HepG2 (cell line): ENCODE measurements at regions not wholly inside any gene's neighbourhood (a gene's known extent, or its start where the extent isn't known, plus 50 kb on each side); places are given as distances from the start of the nearest gene placed in this dataset.

ENCODE experiments used
- ATAC-seq: fragments of 200-7000 bp; cut with Tn5 transposase; 3 replicates; pipeline ENCODE4 v1.9.1; 2020; ENCODE audit warnings: mild to moderate bottlenecking, moderate library complexity
- BruUV-seq: library from RNA; stranded (reverse); fragments of 400-500 nt; replicated peaks from 2 replicates; lab custom pipeline; 2021; lab: Mats Ljungman, UMichigan
- CTCF ChIA-PET: fragments of 300-600 bp; formaldehyde crosslinking; extraction: SDS; loops from one replicate; lab custom pipeline; 2021; ENCODE audit warnings: low total read pairs, inconsistent platforms, low intra/inter-chr PET ratio; lab: Yijun Ruan, JAX
- POLR2A ChIA-PET: fragments of 350-600 bp; sonication (Branson Sonifier 250); formaldehyde crosslinking; loops from one replicate; lab custom pipeline; 2020; ENCODE audit warnings: antibody characterized with exemption, inconsistent platforms; lab: Yijun Ruan, JAX
- DNase-seq: peaks from one replicate; pipeline ENCODE4 v3.0.0-alpha.2; 2015; ENCODE audit warnings: low spot score
- FAIRE-seq: peaks from 3 replicates; lab custom pipeline; 2011; peaks lifted over from hg19 to GRCh38; lab: Jason Lieb, UNC
- H2AFZ ChIP-seq: one replicate; pipeline ENCODE4 v1.6.1; 2011; ENCODE audit warnings: low read length, inconsistent platforms
- H3K27ac ChIP-seq: fragments of 300-600 bp; 3 replicates; pipeline ENCODE4 v1.8.0; 2011; ENCODE audit warnings: mixed run types, mild to moderate bottlenecking, mixed read lengths, low read length, inconsistent platforms; ENCODE audit not compliant: insufficient read depth; ENCODE audit errors: extremely low read length
- H3K27me3 ChIP-seq, 2 experiments: fragments of 200-600 bp in 1 of 2; 2 replicates in 1 of 2; 3 replicates in 1 of 2; pipeline versions ENCODE4 v1.6.0 to v1.8.0; 2011; ENCODE audit warnings: low read length in 2 of 2, mild to moderate bottlenecking in 2 of 2, moderate library complexity in 2 of 2, inconsistent platforms in 1 of 2; ENCODE audit not compliant: insufficient read depth in 2 of 2, control insufficient read depth in 1 of 2
- H3K36me3 ChIP-seq, 2 experiments: fragments of 200-600 bp in 1 of 2; replicated peaks in 1 of 2; 2 replicates in 1 of 2; 3 replicates in 1 of 2; pipeline versions ENCODE4 v1.5.1 to v1.8.0; 2011; ENCODE audit warnings: low read length in 2 of 2, inconsistent platforms in 1 of 2; ENCODE audit not compliant: insufficient read depth in 2 of 2, control insufficient read depth in 1 of 2
- H3K4me1 ChIP-seq: 2 replicates; pipeline ENCODE4 v1.5.1; 2012; ENCODE audit warnings: low read length, inconsistent platforms; ENCODE audit not compliant: insufficient read depth
- H3K4me2 ChIP-seq: 2 replicates; pipeline ENCODE4 v1.6.0; 2011; ENCODE audit warnings: low read depth, low read length, inconsistent platforms
- H3K4me3 ChIP-seq, 3 experiments: fragments of 200-600 bp in 1 of 3; sonication (generic), shearing (Covaris generic) in 1 of 3; replicated peaks in 1 of 3; 2 replicates each; pipeline ENCODE4 v1.5.1; 2011 to 2016; ENCODE audit warnings: low read length in 3 of 3, inconsistent platforms in 2 of 3, low read depth in 2 of 3, mild to moderate bottlenecking in 2 of 3, control low read depth in 1 of 3, mixed read lengths in 1 of 3; ENCODE audit not compliant: insufficient read depth in 1 of 3
- H3K79me2 ChIP-seq: one replicate; pipeline ENCODE4 v1.6.1; 2011; ENCODE audit warnings: low read length, inconsistent platforms; ENCODE audit not compliant: insufficient read depth
- H3K9ac ChIP-seq: 2 replicates; pipeline ENCODE4 v1.6.0; 2011; ENCODE audit warnings: mild to moderate bottlenecking, low read depth, low read length, inconsistent platforms; ENCODE audit not compliant: insufficient read depth
- H3K9me3 ChIP-seq: 2 replicates; pipeline ENCODE4 v1.5.1; 2012; ENCODE audit warnings: mild to moderate bottlenecking, low read length
- H4K20me1 ChIP-seq: 2 replicates; pipeline ENCODE4 v1.6.0; 2011; ENCODE audit warnings: inconsistent platforms, mild to moderate bottlenecking, low read length, moderate library complexity; ENCODE audit not compliant: insufficient read depth
- ARNT ChIP-seq: fragments of 450-650 bp; IDR thresholded peaks from 2 replicates; pipeline ENCODE4 v1.6.1; 2017
- BCL6 ChIP-seq: IDR thresholded peaks from 2 replicates; pipeline ENCODE4 v1.6.1; 2016; ENCODE audit warnings: missing genetic modification reagents, missing compliant biosample characterization
- ELF3 ChIP-seq: IDR thresholded peaks from 2 replicates; pipeline ENCODE4 v1.6.1; 2016; ENCODE audit warnings: missing genetic modification reagents, missing compliant biosample characterization
- GPN1 ChIP-seq: sonication (generic); formaldehyde crosslinking; IDR thresholded peaks from 2 replicates; pipeline ENCODE4 v1.5.1; 2020; ENCODE audit warnings: missing genetic modification reagents, borderline replicate concordance
- IRF2 ChIP-seq: IDR thresholded peaks from 2 replicates; pipeline ENCODE4 v1.6.1; 2018; ENCODE audit warnings: missing genetic modification reagents, missing compliant biosample characterization
- MNT ChIP-seq: fragments of 450-650 bp; IDR thresholded peaks from 2 replicates; pipeline ENCODE4 v1.6.1; 2016
- MYNN ChIP-seq: sonication (generic); formaldehyde crosslinking; IDR thresholded peaks from 2 replicates; pipeline ENCODE4 v1.4.0; 2020; ENCODE audit warnings: mild to moderate bottlenecking, low read depth, missing genetic modification reagents
- ONECUT2 ChIP-seq: sonication (generic); formaldehyde crosslinking; IDR thresholded peaks from 2 replicates; pipeline ENCODE4 v1.4.0; 2020; ENCODE audit warnings: missing genetic modification reagents
- POLR2AphosphoS5 ChIP-seq: IDR thresholded peaks from 2 replicates; pipeline ENCODE4 v1.6.1; 2012; ENCODE audit warnings: low read depth, low read length
- SAP130 ChIP-seq: IDR thresholded peaks from 2 replicates; pipeline ENCODE4 v1.6.1; 2016; ENCODE audit warnings: low read depth
- SNRNP70 ChIP-seq: fragments of 200-400 bp; formaldehyde crosslinking; IDR thresholded peaks from 2 replicates; pipeline ENCODE4 v1.6.1; 2017; ENCODE audit warnings: mild to moderate bottlenecking, low read depth, low read length, moderate library complexity
- ZFP37 ChIP-seq: sonication (generic); formaldehyde crosslinking; IDR thresholded peaks from 2 replicates; pipeline ENCODE4 v1.4.0; 2020; ENCODE audit warnings: missing genetic modification reagents, borderline replicate concordance
- ZNF337 ChIP-seq: sonication (generic); formaldehyde crosslinking; IDR thresholded peaks from 2 replicates; pipeline ENCODE4 v1.5.1; 2020; ENCODE audit warnings: missing genetic modification reagents, low read depth, mild to moderate bottlenecking, borderline replicate concordance
- ZNF33A ChIP-seq: sonication (generic); formaldehyde crosslinking; IDR thresholded peaks from 2 replicates; pipeline ENCODE4 v1.5.1; 2020; ENCODE audit warnings: missing genetic modification reagents, mild to moderate bottlenecking, moderate library complexity, borderline replicate concordance
- ZNF7 ChIP-seq: IDR thresholded peaks from 2 replicates; pipeline ENCODE4 v1.6.1; 2016; ENCODE audit warnings: missing biosample characterization, missing genetic modification reagents
- ZNF710 ChIP-seq: sonication (generic); formaldehyde crosslinking; IDR thresholded peaks from 2 replicates; pipeline ENCODE4 v1.5.0; 2020; ENCODE audit warnings: mild to moderate bottlenecking, missing genetic modification reagents, borderline replicate concordance
- ZNF720 ChIP-seq: sonication (generic); formaldehyde crosslinking; IDR thresholded peaks from 2 replicates; pipeline ENCODE4 v1.4.0; 2020; ENCODE audit warnings: missing genetic modification reagents
- WGBS: methylation state at CpG from one replicate; pipeline ENCODE4 v1.1.6; 2017; ENCODE audit warnings: low lambda C conversion rate; 5-methylcytosine and 5-hydroxymethylcytosine counted together
- in situ Hi-C: cut with HindIII; loops from 2 replicates; pipeline ENCODE4 v1.10.0; 2017; ENCODE audit warnings: low pct_unique_long_range_greater_than_20kb; ENCODE audit not compliant: extremely low pct_ligation_motif_present
- intact Hi-C: fragments of 100-400 bp; cut with micrococcal nuclease; formaldehyde crosslinking; loops from one replicate; pipeline ENCODE4 v1.10.0; 2022; ENCODE audit not compliant: unreplicated experiment
- TF ChIP-seq, protein P1 (sequence below): sonication (generic); formaldehyde crosslinking; IDR thresholded peaks from 2 replicates; pipeline ENCODE4 v1.4.0; 2020; ENCODE audit warnings: missing genetic modification reagents

GRCh38 chr4:112885897-112886296 is 163.6 kb upstream of the ANK2 start:
- ChIA-PET POLR2A (no interaction called here), CTCF (no interaction called here)
- no peak for DNase-seq
- Histone ChIP-seq H3K4me1 (no peaks in the 10 kb centered on the region), H3K4me2 (no peak overlapping the region), H3K36me3 (no peaks in the 10 kb centered on the region), H4K20me1 (no peaks in the 10 kb centered on the region), H3K9ac (no peak overlapping the region), H3K27me3 (no peaks in the 10 kb centered on the region), H3K9me3 (no peaks in the 10 kb centered on the region), H3K4me3 (no peak overlapping the region), H2AFZ (no peak overlapping the region), H3K27ac (no peak overlapping the region), H3K79me2 (no peaks in the 10 kb centered on the region)
- 57% methylated on average over 1 of the region's 2 CpGs for WGBS
- BruUV-seq: no TSS peak
- in situ Hi-C loops (no loop called here), intact Hi-C loops (no loop called here)
- TF ChIP-seq MNT (0 out of 2 replicates have a peak, but pooled peaks have one; percentile 30), ELF3 (no peak), ZNF720 (CRISPR knock-in tag) (no peak)
- ATAC-seq: no peak
- FAIRE-seq: no peak

- ATAC-seq: no peak
- Histone ChIP-seq H3K27ac (no peak overlapping the region), H4K20me1 (no peaks in the 10 kb centered on the region), H3K79me2 (no peaks in the 10 kb centered on the region), H3K9ac (no peak overlapping the region), H3K9me3 (no peaks in the 10 kb centered on the region), H3K4me2 (no peak overlapping the region), H3K4me1 (0 out of 2 replicates have a peak, but pooled peaks cover 1% of the 10 kb centered on the region), H3K36me3 (no peaks in the 10 kb centered on the region)
- ChIA-PET CTCF (no interaction called here), POLR2A (no interaction called here)
- WGBS: 0% methylated on average over 2 of the region's 2 CpGs
- in situ Hi-C loops (no loop called here), intact Hi-C loops (no loop called here)
- no TSS peak for BruUV-seq
- TF ChIP-seq GPN1 (no peak), POLR2AphosphoS5 (no peak), ZNF33A (CRISPR knock-in tag) (no peak), BCL6 (CRISPR knock-in tag) (no peak), SNRNP70 (no peak), SAP130 (CRISPR knock-in tag) (no peak), ZNF7 (no peak), MYNN (CRISPR knock-in tag) (no peak), ARNT (no peak), ZNF337 (no peak), ZFP37 (no peak), ZNF710 (no peak), ONECUT2 (CRISPR knock-in tag) (no peak), IRF2 (CRISPR knock-in tag) (no peak)
- TF ChIP-seq, protein P1, sequence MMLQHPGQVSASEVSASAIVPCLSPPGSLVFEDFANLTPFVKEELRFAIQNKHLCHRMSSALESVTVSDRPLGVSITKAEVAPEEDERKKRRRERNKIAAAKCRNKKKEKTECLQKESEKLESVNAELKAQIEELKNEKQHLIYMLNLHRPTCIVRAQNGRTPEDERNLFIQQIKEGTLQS: no peak
- TF ChIP-seq, all 625 proteins: peak for 0
- DNase-seq (no peak), FAIRE-seq (no peak)
- Histone ChIP-seq H3K27me3 (no peaks in the 10 kb centered on the region), H2AFZ (no peak overlapping the region), H3K4me3 (no peak overlapping the region)
Measured at GRCh38 chr4:112888622-112889021, 160.8 kb upstream of the ANK2 start.
